Panc1 (cell line): ENCODE measurements at regions not wholly inside any gene's neighbourhood (a gene's known extent, or its start where the extent isn't known, plus 50 kb on each side); places are given as distances from the start of the nearest gene placed in this dataset.

Experiments
- TF ChIP-seq, protein P1 (sequence below): fragments of 450-650 bp; IDR thresholded peaks from 2 replicates; pipeline ENCODE4 v1.5.1; 2017; ENCODE audit warnings: mild to moderate bottlenecking
- TF ChIP-seq, protein P2 (sequence below), 2 experiments: IDR thresholded peaks; 2 replicates each; pipeline ENCODE4 v1.6.1; 2011 to 2012; ENCODE audit warnings: low read depth in 2 of 2, control low read depth in 1 of 2, low read length in 1 of 2, mild to moderate bottlenecking in 1 of 2, moderate library complexity in 1 of 2; ENCODE audit not compliant: insufficient read depth in 1 of 2

GRCh38 chr17:36673637-36674277, 72.4 kb downstream of the MRM1 start:
- TF ChIP-seq, protein P1, sequence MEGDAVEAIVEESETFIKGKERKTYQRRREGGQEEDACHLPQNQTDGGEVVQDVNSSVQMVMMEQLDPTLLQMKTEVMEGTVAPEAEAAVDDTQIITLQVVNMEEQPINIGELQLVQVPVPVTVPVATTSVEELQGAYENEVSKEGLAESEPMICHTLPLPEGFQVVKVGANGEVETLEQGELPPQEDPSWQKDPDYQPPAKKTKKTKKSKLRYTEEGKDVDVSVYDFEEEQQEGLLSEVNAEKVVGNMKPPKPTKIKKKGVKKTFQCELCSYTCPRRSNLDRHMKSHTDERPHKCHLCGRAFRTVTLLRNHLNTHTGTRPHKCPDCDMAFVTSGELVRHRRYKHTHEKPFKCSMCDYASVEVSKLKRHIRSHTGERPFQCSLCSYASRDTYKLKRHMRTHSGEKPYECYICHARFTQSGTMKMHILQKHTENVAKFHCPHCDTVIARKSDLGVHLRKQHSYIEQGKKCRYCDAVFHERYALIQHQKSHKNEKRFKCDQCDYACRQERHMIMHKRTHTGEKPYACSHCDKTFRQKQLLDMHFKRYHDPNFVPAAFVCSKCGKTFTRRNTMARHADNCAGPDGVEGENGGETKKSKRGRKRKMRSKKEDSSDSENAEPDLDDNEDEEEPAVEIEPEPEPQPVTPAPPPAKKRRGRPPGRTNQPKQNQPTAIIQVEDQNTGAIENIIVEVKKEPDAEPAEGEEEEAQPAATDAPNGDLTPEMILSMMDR, result no peak
- TF ChIP-seq, protein P2, sequence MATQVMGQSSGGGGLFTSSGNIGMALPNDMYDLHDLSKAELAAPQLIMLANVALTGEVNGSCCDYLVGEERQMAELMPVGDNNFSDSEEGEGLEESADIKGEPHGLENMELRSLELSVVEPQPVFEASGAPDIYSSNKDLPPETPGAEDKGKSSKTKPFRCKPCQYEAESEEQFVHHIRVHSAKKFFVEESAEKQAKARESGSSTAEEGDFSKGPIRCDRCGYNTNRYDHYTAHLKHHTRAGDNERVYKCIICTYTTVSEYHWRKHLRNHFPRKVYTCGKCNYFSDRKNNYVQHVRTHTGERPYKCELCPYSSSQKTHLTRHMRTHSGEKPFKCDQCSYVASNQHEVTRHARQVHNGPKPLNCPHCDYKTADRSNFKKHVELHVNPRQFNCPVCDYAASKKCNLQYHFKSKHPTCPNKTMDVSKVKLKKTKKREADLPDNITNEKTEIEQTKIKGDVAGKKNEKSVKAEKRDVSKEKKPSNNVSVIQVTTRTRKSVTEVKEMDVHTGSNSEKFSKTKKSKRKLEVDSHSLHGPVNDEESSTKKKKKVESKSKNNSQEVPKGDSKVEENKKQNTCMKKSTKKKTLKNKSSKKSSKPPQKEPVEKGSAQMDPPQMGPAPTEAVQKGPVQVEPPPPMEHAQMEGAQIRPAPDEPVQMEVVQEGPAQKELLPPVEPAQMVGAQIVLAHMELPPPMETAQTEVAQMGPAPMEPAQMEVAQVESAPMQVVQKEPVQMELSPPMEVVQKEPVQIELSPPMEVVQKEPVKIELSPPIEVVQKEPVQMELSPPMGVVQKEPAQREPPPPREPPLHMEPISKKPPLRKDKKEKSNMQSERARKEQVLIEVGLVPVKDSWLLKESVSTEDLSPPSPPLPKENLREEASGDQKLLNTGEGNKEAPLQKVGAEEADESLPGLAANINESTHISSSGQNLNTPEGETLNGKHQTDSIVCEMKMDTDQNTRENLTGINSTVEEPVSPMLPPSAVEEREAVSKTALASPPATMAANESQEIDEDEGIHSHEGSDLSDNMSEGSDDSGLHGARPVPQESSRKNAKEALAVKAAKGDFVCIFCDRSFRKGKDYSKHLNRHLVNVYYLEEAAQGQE (IDR thresholded peaks at IDR 0.05; ENCODE audit: insufficient read depth in 1 of 2, low read depth in 2 of 2, low read length in 1 of 2), result no peak
